ENCODE measurements at regions not wholly inside any gene's neighbourhood (a gene's known extent, or its start where the extent isn't known, plus 50 kb on each side); places are given as distances from the start of the nearest gene placed in this dataset.
"Not testable (repeated sequence)": the region's sequence is repeated elsewhere in the genome, so short reads cannot be mapped to it uniquely, and the experiment has no call there.

- Histone ChIP-seq H3K36me3 (no peaks in the 10 kb centered on the region), H3K9me3 (no peaks in the 10 kb centered on the region), H3K4me3 (ENCODE audit: low read depth, low read length) (no peak overlapping the region), H3K4me1 (peaks cover 13% of the 10 kb centered on the region), H3K27me3 (no peaks in the 10 kb centered on the region)
- TF ChIP-seq CTCF (IDR thresholded peaks at IDR 0.05; ENCODE audit: low read depth, low read length): no peak
- no peak for DNase-seq
Observed at GRCh38 chr1:199084293-199084692, 445.5 kb downstream of the PTPRC start.

- no peak overlapping the region for H3K4me3 ChIP-seq (ENCODE audit: low read depth, low read length)
- no peak for DNase-seq
- no peaks in the 10 kb centered on the region for H3K9me3 ChIP-seq
- peaks cover 13% of the 10 kb centered on the region for H3K4me1 ChIP-seq
- no peaks in the 10 kb centered on the region for H3K36me3 ChIP-seq
- H3K27me3 ChIP-seq: no peaks in the 10 kb centered on the region
- no peak for TF ChIP-seq CTCF (IDR thresholded peaks at IDR 0.05; ENCODE audit: low read depth, low read length)
Observed at GRCh38 chr1:199085903-199086302, 447.1 kb downstream of the PTPRC start.

GRCh38 chr1:199087144-199087543, 448.3 kb downstream of the PTPRC start:
- no peak for TF ChIP-seq CTCF (IDR thresholded peaks at IDR 0.05; ENCODE audit: low read depth, low read length)
- Histone ChIP-seq H3K27me3 (no peaks in the 10 kb centered on the region), H3K9me3 (no peaks in the 10 kb centered on the region), H3K36me3 (no peaks in the 10 kb centered on the region), H3K4me3 (ENCODE audit: low read depth, low read length) (no peak overlapping the region), H3K4me1 (peaks cover 13% of the 10 kb centered on the region)
- DNase-seq: no peak

- DNase-seq: no peak
- Histone ChIP-seq H3K4me3 (ENCODE audit: low read depth, low read length) (no peak overlapping the region), H3K4me1 (no peaks in the 10 kb centered on the region), H3K27me3 (no peaks in the 10 kb centered on the region), H3K36me3 (no peaks in the 10 kb centered on the region), H3K9me3 (no peaks in the 10 kb centered on the region)
- no peak for TF ChIP-seq CTCF (IDR thresholded peaks at IDR 0.05; ENCODE audit: low read depth, low read length)
Observed at GRCh38 chr1:199089393-199090122, 450.7 kb downstream of the PTPRC start.

GRCh38 chr1:199095628-199096027, 456.8 kb downstream of the PTPRC start:
- not testable (repeated sequence) for H3K9me3 ChIP-seq; H3K36me3 ChIP-seq; H3K4me3 ChIP-seq (ENCODE audit: low read depth, low read length); DNase-seq; H3K27me3 ChIP-seq; H3K4me1 ChIP-seq

- DNase-seq: no peak
- Histone ChIP-seq H3K27me3 (no peaks in the 10 kb centered on the region), H3K4me1 (no peaks in the 10 kb centered on the region), H3K9me3 (no peaks in the 10 kb centered on the region; the same call in 1 of the 2 replicates), H3K36me3 (no peaks in the 10 kb centered on the region), H3K4me3 (ENCODE audit: low read depth, low read length) (no peak overlapping the region)
- TF ChIP-seq CTCF (IDR thresholded peaks at IDR 0.05; ENCODE audit: low read depth, low read length): no peak
Observed at GRCh38 chr1:199096591-199096990, 457.8 kb downstream of the PTPRC start.

All from BE2C (cell line).